Neural cell (in vitro differentiated cells): ENCODE measurements at regions not wholly inside any gene's neighbourhood (a gene's known extent, or its start where the extent isn't known, plus 50 kb on each side); places are given as distances from the start of the nearest gene placed in this dataset.

Experiments used
- CTCF ChIP-seq: fragments of 450-650 bp; IDR thresholded peaks from 2 replicates; pipeline ENCODE4 v1.5.1; 2014; ENCODE audit warnings: antibody characterized with exemption, mild to moderate bottlenecking, moderate library complexity; ENCODE audit not compliant: poor library complexity, severe bottlenecking
- EP300 ChIP-seq: fragments of 450-650 bp; conservative IDR thresholded peaks from 2 replicates; pipeline ENCODE4 v1.6.1; 2014; ENCODE audit warnings: antibody characterized with exemption, mild to moderate bottlenecking, moderate library complexity; ENCODE audit not compliant: poor library complexity, severe bottlenecking
- SMC3 ChIP-seq: fragments of 450-650 bp; conservative IDR thresholded peaks from 2 replicates; pipeline ENCODE4 v1.6.1; 2014; ENCODE audit warnings: antibody characterized with exemption, mild to moderate bottlenecking, moderate library complexity; ENCODE audit not compliant: poor library complexity

- TF ChIP-seq CTCF (no peak), EP300 (no peak), SMC3 (no peak)
Measured at GRCh38 chr11:26030399-26030798, 301.5 kb upstream of the ANO3 start.
